Posterior vena cava (tissue), 2 donors: ENCODE measurements at regions not wholly inside any gene's neighbourhood (a gene's known extent, or its start where the extent isn't known, plus 50 kb on each side); places are given as distances from the start of the nearest gene placed in this dataset.
"Not testable (repeated sequence)": the region's sequence is repeated elsewhere in the genome, so short reads cannot be mapped to it uniquely, and the experiment has no call there.

Experiments
- DNase-seq: peaks from one replicate; pipeline ENCODE4 v3.0.0-alpha.2; 2020; ENCODE audit warnings: low spot score
- intact Hi-C, 2 donors: fragments of 100-400 bp; cut with DNase I; formaldehyde crosslinking; loops; one replicate each; pipeline versions ENCODE4 v1.14.1 to v1.14.2; 2022 to 2023
- donor health status: DM: yes; HTN: yes; CAD: no.
- donor health status: DM: yes; HTN: yes; CAD: no.

DNA sequence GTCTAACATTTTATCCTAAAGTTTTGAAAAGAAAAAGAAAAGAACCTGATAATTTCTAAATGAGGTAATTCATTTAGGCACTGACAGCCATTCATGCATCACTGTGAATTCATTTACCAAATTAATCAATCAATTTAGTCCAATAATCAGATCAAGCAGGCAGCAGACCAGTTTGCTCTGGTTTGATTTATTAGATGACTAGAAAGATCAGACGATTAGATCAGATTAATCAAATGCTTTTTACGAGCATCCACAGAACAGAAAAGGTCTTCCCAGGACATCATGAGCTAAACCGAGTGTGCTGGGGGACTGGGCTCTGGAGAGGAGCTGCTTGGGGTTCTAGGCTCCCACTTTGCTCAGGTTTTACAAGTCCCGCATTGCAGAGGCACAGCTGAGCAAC is 226.5 kb upstream of the MYO3A start:
- intact Hi-C loops = no loop called here
- DNase-seq = no peak

GRCh38 chr10:25707976-25708671 is 225.9 kb upstream of the MYO3A start:
- no peak for DNase-seq
- intact Hi-C loops = no loop called here

DNA sequence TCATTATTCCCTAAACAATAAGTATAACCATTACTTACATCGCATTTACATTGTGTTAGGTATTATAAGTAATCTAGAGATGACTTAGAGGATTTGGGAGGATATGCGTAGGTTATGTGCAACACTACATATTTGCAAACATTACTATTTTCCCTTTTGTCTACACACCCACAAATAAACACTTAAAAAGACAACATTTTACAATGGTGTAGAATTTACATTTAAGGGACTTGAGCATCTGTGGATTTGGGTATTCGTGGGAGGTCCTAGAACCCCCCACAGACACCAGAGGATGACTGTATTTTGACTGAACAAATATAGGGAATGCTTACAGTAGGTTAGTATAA is 220.2 kb upstream of the MYO3A start:
- no peak for DNase-seq
- intact Hi-C loops = no loop called here

- intact Hi-C loops = no loop called here
- DNase-seq = no peak
These were observed 209.8 kb upstream of the MYO3A start for GRCh38 chr10:25724241-25724640.

GRCh38 chr10:25725917-25726716 is 207.9 kb upstream of the MYO3A start:
- intact Hi-C loops = no loop called here
- DNase-seq = no peak

DNA sequence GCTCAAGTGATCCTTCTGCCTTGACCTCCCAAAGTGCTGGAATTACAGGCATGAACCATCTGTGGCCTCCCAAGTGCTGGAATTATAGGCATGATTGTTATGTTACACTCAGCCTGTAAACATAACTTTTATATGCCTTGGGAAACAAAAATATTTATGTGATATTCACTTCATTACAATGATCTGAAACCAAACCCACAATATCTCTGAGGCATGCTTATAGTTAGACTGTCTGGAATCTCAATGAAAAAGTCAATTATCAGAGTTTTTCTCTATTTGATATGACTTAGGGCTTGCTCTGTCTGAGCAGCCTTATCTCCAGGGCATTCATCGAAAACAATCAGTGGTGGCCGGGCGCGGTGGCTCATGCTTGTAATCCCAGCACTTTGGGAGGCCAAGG is 195.3 kb upstream of the MYO3A start:
- intact Hi-C loops = no loop called here
- DNase-seq = no peak

GRCh38 chr10:25743832-25744231 is 190.2 kb upstream of the MYO3A start:
- DNase-seq = no peak

GRCh38 chr10:25744574-25744973 is 189.5 kb upstream of the MYO3A start:
- DNase-seq = no peak
- intact Hi-C loops = no loop called here

More at GRCh38 chr10:25743832-25744231, 190.2 kb upstream of the MYO3A start:
- intact Hi-C loops = no loop called here

DNA sequence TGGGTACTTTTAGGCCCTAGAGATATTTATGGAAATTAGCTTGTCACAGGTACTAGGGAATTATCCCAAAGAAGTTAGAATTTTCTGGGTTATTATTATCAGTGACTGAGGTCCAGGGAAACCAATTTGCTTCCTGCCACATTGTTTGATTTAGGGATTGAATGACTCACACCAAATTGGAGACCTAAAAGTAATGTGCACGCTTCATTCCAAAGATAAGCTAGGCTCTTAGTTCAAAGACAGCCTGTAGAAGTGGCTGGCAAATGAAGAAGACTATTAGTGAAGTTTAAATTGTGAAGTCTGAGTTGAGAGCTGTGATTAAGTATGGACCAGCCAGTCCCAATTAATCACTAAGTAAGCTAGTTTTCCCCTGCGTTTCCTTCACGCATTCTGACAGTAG is 188.1 kb upstream of the MYO3A start:
- intact Hi-C loops = no loop called here
- no peak for DNase-seq

- intact Hi-C loops = no loop called here
- no peak for DNase-seq
These were observed 186.9 kb upstream of the MYO3A start for GRCh38 chr10:25747084-25747483.

DNA sequence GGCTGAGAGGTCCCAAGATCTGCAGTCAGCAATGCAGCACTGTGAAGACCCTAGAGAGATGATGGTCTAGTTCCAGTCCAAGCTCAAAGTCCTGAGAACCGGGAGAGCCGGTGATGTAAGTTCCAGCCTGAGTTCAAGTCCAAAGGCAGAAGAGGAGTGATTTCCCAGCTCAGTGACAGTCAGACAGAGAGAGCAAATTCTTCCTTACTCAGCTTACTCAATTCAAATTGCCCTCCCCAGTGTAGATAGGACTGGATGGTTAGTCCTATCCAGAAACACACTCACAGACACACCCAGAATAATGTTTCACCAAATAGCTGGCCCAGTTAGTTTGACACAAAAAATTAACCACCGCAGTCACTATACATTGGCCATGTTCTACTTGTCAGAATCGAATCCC is 185.5 kb upstream of the MYO3A start:
- no peak for DNase-seq
- intact Hi-C loops = no loop called here

GRCh38 chr10:25753776-25754175 is 180.3 kb upstream of the MYO3A start:
- intact Hi-C loops = loop anchor here in 1 of 2 donors (5.0 kb wide), 1 partner anchor 664 kb away; no protein-coding TSS in a partner anchor
- no peak for DNase-seq

- DNase-seq, intact Hi-C loops: not testable (repeated sequence)
These were observed 178.2 kb upstream of the MYO3A start for GRCh38 chr10:25755874-25756273.

DNA sequence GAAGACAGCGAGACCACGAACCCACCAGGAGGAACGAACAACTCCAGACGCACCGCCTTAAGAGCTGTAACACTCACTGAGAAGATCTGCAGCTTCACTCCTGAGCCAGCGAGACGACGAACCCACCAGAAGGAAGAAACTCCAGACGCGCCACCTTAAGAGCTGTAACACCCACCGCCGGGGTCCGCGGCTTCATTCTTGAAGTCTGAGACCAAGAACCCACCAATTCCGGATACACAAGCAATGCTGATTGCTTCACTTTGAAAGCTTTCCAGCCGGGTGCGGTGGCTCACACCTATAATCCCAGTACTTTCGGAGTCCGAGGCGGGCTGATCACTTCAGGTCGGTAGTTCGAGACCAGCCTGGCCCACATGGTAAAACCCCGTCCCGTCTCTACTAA is 177.2 kb upstream of the MYO3A start:
- intact Hi-C loops = no loop called here
- DNase-seq = no peak

GRCh38 chr10:25758041-25758457 is 176.0 kb upstream of the MYO3A start:
- intact Hi-C loops = no loop called here
- DNase-seq = no peak

GRCh38 chr10:25758511-25758910 is 175.5 kb upstream of the MYO3A start:
- DNase-seq = no peak
- intact Hi-C loops = no loop called here

DNA sequence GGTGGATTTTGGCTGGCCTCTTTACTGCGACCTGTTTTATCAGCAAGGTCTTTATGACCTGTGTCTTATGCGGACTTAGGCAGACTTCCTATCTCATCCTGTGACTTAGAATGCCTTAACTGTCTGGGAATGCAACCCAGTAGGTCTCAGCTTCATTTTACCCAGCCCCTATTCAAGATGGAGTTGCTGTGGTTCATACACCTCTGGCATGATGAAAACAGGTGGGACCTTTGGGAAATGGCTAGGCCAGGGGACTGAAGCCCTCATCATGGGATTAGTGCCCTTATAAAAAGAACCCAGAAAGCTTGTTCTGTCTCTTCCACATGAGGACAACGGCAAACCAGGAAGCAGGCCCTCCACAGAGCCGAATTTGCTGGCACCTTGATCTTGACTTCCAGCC is 172.1 kb upstream of the MYO3A start:
- no peak for DNase-seq
- intact Hi-C loops = no loop called here

- intact Hi-C loops = loop anchor here in 1 of 2 donors (2.0 kb wide), 1 partner anchor 57 kb away; no protein-coding TSS in a partner anchor
- DNase-seq = no peak
These were observed 167.8 kb upstream of the MYO3A start for GRCh38 chr10:25766213-25766612.

GRCh38 chr10:25766687-25767221 is 167.3 kb upstream of the MYO3A start:
- no peak for DNase-seq
- intact Hi-C loops = loop anchor here in 1 of 2 donors (2.0 kb wide), 1 partner anchor 56 kb away; no protein-coding TSS in a partner anchor

DNA sequence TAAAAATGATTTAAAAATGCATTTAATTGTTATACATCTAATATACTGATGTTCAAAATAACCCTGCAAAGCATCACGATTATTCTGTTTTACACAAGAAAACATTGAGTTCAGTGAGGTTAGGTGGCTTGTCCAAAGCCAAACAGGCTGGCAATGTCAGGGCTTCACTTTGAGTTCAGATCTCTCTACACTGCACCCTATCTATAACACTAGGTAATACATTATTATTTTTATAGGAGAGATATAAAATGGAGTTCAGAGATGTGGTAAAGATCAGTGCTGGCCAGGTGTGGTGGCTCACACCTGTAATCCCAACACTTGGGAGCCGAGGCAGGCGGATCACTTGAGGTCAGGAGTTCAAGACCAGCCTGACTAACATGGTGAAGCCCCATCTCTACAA is 165.9 kb upstream of the MYO3A start:
- intact Hi-C loops = no loop called here
- DNase-seq = no peak

DNA sequence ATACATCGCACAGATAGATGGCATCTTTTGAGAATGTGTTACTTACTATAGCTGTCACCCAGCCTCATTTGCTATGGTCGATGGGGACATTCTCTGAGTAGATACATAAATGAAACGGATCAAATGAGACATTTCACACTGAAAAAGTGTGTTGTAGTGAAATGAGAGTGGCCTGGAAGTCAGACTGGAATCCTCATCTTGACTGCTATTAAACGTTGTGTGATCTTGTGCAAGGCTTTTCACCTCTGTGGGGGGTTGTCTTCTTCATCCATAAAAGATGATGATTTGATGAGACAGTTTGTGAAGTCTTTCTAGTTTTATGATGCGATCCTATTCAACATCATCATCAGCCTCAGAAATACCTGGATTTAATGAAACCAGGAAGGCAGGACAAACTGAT is 155.4 kb upstream of the MYO3A start:
- intact Hi-C loops = no loop called here
- DNase-seq = no peak
